Small intestine (tissue), 7 donors: ENCODE measurements at regions not wholly inside any gene's neighbourhood (a gene's known extent, or its start where the extent isn't known, plus 50 kb on each side); places are given as distances from the start of the nearest gene placed in this dataset.

ENCODE experiments used
- DNase-seq, 2 donors: peaks; one replicate each; pipeline versions ENCODE4 v3.0.0 to v3.0.0-alpha.2; 2013
- FAIRE-seq: peaks from 2 replicates; lab custom pipeline; 2012; peaks lifted over from hg19 to GRCh38; lab: Jason Lieb, UNC
- H3K27ac ChIP-seq, 3 donors: one replicate each; pipeline ENCODE4 v1.5.1; 2013; ENCODE audit warnings: low read length in 2 of 3, mild to moderate bottlenecking in 2 of 3, control low read depth in 1 of 3, inconsistent platforms in 1 of 3, low read depth in 1 of 3, moderate library complexity in 1 of 3
- H3K27me3 ChIP-seq, 3 donors: one replicate each; pipeline ENCODE4 v1.6.1; 2013; ENCODE audit warnings: low read length in 3 of 3, inconsistent platforms in 1 of 3; ENCODE audit not compliant: control insufficient read depth in 3 of 3, insufficient read depth in 3 of 3
- H3K36me3 ChIP-seq, 3 donors: one replicate each; pipeline ENCODE4 v1.6.1; 2013; ENCODE audit warnings: low read length in 3 of 3, inconsistent platforms in 1 of 3, low read depth in 1 of 3, mild to moderate bottlenecking in 1 of 3, moderate library complexity in 1 of 3; ENCODE audit not compliant: control insufficient read depth in 3 of 3, insufficient read depth in 2 of 3
- H3K4me1 ChIP-seq, 3 donors: one replicate each; pipeline ENCODE4 v1.6.1; 2013; ENCODE audit warnings: low read length in 2 of 3, inconsistent platforms in 1 of 3, low read depth in 1 of 3, mild to moderate bottlenecking in 1 of 3, moderate library complexity in 1 of 3; ENCODE audit not compliant: control insufficient read depth in 3 of 3, insufficient read depth in 2 of 3
- H3K4me3 ChIP-seq, 3 donors: one replicate each; pipeline ENCODE4 v1.5.1; 2013; ENCODE audit warnings: low read length in 3 of 3, control low read depth in 1 of 3, inconsistent platforms in 1 of 3, low read depth in 1 of 3, mild to moderate bottlenecking in 1 of 3, moderate library complexity in 1 of 3
- H3K9me3 ChIP-seq, 2 donors: one replicate each; pipeline ENCODE4 v1.6.1; 2013; ENCODE audit warnings: low read depth in 1 of 2, low read length in 1 of 2; ENCODE audit not compliant: control insufficient read depth in 2 of 2, insufficient read depth in 1 of 2
- WGBS, 3 donors: extraction: QIAGEN DNeasy Blood & Tissue Kit; methylation state at CpG; one replicate each; pipeline ENCODE4 v1.1.7; 2013; 5-methylcytosine and 5-hydroxymethylcytosine counted together
- donor health status: healthy with polysubstance abuse.
- donor health status: control.
- donor health status: control.
- donor health status: Bipolar disorder and iron deficiency.
- donor health status: healthy.

DNA sequence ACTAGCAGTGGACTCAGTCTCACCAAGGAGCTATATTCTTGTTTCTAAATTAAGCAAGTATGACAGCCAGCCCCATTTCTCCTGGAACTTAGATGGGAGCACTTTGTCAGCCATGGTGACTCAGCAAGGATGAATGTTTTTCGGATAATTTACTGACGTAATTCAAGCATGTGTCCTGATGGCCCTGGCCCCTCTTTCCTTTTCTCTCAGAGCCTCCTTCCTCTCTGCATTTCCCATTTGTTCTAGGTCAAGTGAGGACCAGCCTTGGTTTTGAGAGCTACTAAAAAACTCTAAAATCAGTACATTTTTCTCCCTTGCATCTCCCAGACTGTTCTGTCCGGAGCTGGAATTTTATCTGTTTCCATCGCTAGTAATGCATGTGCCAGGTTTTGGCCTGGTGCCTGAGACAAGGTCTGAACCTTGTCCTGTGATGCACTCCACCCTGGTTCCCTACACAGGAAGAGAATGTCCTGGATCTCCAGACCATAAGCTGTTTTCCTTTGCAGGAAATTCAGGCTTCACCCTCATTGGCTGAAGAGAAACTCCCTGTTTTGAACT is 256.6 kb upstream of the ROPN1 start:
- Histone ChIP-seq H3K27ac (peak overlapping the region in 1 of 3 donors; percentile 69), H3K9me3 (no peaks in the 10 kb centered on the region), H3K4me1 (peaks cover 3 to 6% (median 6%) of the 10 kb centered on the region in 3 donors), H3K27me3 (no peaks in the 10 kb centered on the region), H3K4me3 (no peak overlapping the region), H3K36me3 (no peaks in the 10 kb centered on the region)
- DNase-seq (peak; percentile 40 to 91), FAIRE-seq (no peak)
- 11 to 27% (median 22%) methylated on average over 4 of the region's 4 CpGs for WGBS, 3 donors

DNA sequence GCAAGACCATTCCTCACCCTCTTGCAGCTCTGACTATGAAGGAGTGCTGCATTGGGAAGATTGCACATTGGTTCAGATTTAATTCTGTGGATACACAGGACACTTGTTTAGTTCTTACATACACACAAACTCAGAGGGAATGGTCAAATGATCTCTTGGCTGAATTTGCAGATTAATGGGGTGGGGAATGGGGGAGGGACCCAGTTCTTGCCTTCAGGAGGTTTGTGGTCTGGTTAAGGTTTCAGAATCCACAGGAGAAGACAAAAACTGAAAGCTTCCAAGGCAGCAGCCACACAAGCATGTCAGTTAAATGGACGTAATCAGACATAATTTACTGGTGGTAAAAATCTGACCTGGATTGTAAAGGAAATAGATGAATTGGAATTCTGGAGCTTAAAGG is 257.1 kb upstream of the ROPN1 start:
- H3K4me3 ChIP-seq = no peak overlapping the region
- peaks cover 3 to 6% (median 6%) of the 10 kb centered on the region in 3 donors for H3K4me1 ChIP-seq
- H3K36me3 ChIP-seq = no peaks in the 10 kb centered on the region
- H3K27me3 ChIP-seq = no peaks in the 10 kb centered on the region
- DNase-seq (no peak), FAIRE-seq (no peak)
- H3K9me3 ChIP-seq = no peaks in the 10 kb centered on the region
- WGBS, 3 donors = 64 to 84% (median 69%) methylated on average over 1 of the region's 1 CpG
- H3K27ac ChIP-seq = peak overlapping the region in 1 of 3 donors; percentile 69

DNA sequence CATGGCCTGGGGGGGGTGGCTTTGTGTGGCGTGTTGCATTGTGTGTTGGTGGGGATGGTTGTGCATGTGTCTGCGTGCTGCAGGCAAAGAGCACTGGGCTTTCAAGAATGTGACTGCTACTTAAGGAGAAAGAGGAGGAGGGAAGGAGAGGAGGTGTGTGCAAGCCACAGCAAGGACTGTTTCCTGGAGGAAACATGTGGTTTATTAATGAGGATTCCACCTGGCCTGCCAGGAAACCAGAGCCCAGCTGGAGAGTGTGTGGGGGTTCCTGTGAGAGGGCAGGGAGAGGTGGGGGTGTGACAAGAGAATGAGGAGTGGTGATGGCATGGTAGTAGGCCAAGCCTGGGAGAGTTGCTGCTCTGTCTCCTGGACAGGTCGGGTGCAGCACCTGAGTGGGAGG is 258.1 kb upstream of the ROPN1 start:
- FAIRE-seq (no peak), DNase-seq (no peak)
- H3K4me1 ChIP-seq = peaks cover 3 to 6% (median 6%) of the 10 kb centered on the region in 3 donors
- H3K9me3 ChIP-seq = no peaks in the 10 kb centered on the region
- no peak overlapping the region for H3K4me3 ChIP-seq
- no peak overlapping the region for H3K27ac ChIP-seq
- H3K27me3 ChIP-seq = no peaks in the 10 kb centered on the region
- 62 to 94% (median 64%) methylated on average over 3 of the region's 3 CpGs for WGBS, 3 donors
- H3K36me3 ChIP-seq = no peaks in the 10 kb centered on the region

DNA sequence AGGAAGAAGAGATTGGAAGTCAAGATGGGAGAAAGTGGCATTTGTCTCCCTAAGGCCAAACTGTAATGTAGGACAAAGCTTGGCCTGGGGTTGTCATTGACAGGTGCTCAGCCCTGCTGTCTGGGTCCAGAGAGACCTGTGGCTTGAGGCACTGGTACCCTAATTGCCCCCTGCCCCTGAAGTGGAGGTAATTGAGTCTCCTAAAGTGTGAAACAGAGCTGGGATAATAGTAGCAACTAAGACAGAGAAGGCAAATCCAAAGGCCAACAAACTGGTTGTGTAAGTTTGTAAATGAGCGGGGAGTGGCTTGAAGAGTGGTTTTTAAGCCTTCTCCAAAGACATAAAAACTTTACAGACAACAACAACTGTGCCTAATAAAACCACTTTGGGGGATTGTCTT is 264.2 kb upstream of the ROPN1 start:
- no peak overlapping the region for H3K4me3 ChIP-seq
- DNase-seq (no peak), FAIRE-seq (no peak)
- H3K4me1 ChIP-seq = peaks cover 0 to 4% (median 0%) of the 10 kb centered on the region in 3 donors
- H3K27me3 ChIP-seq = no peaks in the 10 kb centered on the region
- WGBS, 3 donors = 77 to 88% (median 82%) methylated on average over 1 of the region's 1 CpG
- H3K9me3 ChIP-seq = no peaks in the 10 kb centered on the region
- no peak overlapping the region for H3K27ac ChIP-seq
- H3K36me3 ChIP-seq = no peaks in the 10 kb centered on the region

DNA sequence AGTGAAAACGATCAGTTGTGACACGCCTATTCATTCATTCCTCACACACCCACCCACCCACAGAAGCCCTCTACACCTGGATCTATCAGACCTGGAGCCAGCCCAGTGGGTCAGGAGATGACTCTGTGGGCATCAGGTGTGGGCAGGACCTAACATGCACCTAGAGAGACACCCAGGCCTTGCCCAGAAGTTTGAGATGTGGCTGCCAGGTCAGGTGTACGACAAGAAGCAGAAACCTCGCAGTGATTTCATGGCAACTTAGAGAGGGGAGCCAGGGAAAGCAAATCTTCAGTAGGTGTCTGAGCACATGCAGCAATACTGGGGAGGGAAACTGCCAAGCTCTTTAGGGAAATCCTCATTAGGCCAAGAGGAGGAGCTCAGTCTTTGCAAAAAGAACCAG is 264.7 kb upstream of the ROPN1 start:
- Histone ChIP-seq H3K27me3 (no peaks in the 10 kb centered on the region), H3K4me1 (peaks cover 0 to 4% (median 0%) of the 10 kb centered on the region in 3 donors), H3K36me3 (no peaks in the 10 kb centered on the region), H3K9me3 (no peaks in the 10 kb centered on the region), H3K27ac (no peak overlapping the region), H3K4me3 (no peak overlapping the region)
- FAIRE-seq (no peak), DNase-seq (no peak)
- WGBS, 3 donors = 82 to 89% (median 86%) methylated on average over 4 of the region's 4 CpGs

DNA sequence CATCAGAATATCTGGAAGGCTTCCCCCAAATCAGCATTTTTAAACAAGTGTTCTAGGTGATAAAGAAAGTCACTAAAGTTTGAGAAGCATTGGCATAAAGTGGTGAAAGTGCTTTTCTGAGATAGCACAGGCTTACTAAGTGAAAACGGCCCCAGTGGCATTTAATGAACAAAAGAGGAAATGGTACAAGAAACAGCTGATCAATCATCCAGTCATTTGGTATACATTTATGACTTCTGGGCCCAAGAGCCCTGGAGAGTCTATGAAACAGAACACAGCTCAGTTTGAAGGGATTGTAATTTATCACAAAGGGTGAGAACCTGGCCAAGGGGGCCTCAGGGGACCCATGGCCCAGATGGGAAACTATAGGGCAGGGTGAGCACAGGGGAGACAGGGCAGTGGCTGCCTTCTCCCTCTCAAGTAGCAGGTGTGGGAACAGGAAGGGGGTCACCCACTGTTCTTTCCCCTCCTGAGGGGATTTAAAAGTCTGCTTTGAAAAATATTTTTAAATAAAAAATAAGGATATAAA is 265.5 kb upstream of the ROPN1 start:
- WGBS, 3 donors = 0 to 2% (median 0%) methylated on average over 1 of the region's 1 CpG

DNA sequence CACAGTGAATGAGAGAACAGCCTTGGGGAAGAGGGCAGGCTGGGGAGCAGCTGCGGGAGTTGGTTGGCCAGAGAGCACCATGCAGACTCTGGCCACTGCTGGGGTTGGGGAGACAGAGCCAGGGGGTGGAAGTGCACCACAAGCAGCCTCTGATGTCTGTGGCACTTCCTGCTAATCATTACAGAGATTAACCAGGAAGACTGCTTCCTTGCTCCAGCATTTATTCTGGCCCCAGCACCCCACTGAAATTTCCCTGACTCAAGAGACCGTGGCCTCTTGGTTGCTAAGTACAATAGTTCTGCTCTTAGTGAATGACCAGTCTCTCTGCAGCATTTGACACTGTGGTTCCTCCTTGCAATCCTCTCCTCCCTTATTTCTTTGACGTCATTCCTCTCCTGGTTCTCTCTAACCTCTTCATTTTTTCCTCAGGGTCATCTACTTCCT is 266.2 kb upstream of the ROPN1 start:
- H3K27ac ChIP-seq = no peak overlapping the region
- DNase-seq = peak; percentile 12 to 21
- WGBS, 3 donors = 47 to 60% (median 51%) methylated on average over 3 of the region's 3 CpGs
- H3K9me3 ChIP-seq = no peaks in the 10 kb centered on the region
- no peak for FAIRE-seq
- H3K4me3 ChIP-seq = no peak overlapping the region
- peaks cover 0 to 4% (median 0%) of the 10 kb centered on the region in 3 donors for H3K4me1 ChIP-seq
- no peaks in the 10 kb centered on the region for H3K27me3 ChIP-seq
- no peaks in the 10 kb centered on the region for H3K36me3 ChIP-seq

More for the DNA sequence above, 265.5 kb upstream of the ROPN1 start:
- no peak for FAIRE-seq
- Histone ChIP-seq H3K36me3 (no peaks in the 10 kb centered on the region), H3K4me1 (peaks cover 0 to 4% (median 0%) of the 10 kb centered on the region in 3 donors), H3K4me3 (no peak overlapping the region), H3K27ac (no peak overlapping the region), H3K9me3 (no peaks in the 10 kb centered on the region), H3K27me3 (no peaks in the 10 kb centered on the region)
- DNase-seq = no peak

DNA sequence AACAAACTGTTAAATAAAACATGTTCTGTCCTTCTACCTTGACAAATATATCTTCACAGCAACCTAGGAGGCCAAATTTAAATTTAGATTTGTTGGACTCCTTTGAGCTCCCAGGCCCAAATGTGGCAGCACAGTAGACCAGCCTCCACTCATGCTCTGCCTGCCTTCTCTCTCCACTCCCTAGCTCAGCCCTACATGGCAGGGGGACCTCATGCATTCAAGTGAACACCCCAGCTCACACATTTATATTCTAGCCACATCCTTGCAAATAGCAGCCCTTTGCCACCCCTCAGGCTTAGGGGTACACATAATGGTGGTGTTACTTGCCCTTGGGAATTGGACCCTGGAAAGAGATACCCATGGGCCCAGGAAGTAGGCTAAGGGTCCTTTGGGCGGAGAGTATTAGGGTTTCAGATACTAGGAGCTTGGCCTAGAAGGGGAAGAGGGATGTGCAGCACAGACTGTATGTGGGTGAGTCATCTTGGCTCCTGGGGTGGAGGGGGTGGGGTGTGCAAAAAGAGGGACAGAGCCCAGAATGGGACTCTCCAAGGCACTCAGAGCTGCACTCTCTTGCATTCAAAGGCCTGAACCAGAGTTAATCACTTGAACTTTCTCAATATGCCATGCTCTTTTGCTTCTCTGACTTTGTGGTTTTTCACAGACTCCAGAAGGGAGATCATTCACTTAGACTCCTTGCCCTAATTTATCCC is 268.4 kb upstream of the ROPN1 start:
- 74 to 88% (median 75%) methylated on average over 1 of the region's 1 CpG for WGBS, 3 donors
- DNase-seq = no peak
- H3K4me1 ChIP-seq = peaks cover 0 to 4% (median 0%) of the 10 kb centered on the region in 3 donors
- FAIRE-seq = no peak
- no peaks in the 10 kb centered on the region for H3K36me3 ChIP-seq
- H3K4me3 ChIP-seq = no peak overlapping the region
- H3K9me3 ChIP-seq = no peaks in the 10 kb centered on the region
- H3K27ac ChIP-seq = peak overlapping the region in 1 of 3 donors; percentile 46
- H3K27me3 ChIP-seq = no peaks in the 10 kb centered on the region
